ENCODE measurements at regions not wholly inside any gene's neighbourhood (a gene's known extent, or its start where the extent isn't known, plus 50 kb on each side); places are given as distances from the start of the nearest gene placed in this dataset.
"Not testable (repeated sequence)": the region's sequence is repeated elsewhere in the genome, so short reads cannot be mapped to it uniquely, and the experiment has no call there.

DNA sequence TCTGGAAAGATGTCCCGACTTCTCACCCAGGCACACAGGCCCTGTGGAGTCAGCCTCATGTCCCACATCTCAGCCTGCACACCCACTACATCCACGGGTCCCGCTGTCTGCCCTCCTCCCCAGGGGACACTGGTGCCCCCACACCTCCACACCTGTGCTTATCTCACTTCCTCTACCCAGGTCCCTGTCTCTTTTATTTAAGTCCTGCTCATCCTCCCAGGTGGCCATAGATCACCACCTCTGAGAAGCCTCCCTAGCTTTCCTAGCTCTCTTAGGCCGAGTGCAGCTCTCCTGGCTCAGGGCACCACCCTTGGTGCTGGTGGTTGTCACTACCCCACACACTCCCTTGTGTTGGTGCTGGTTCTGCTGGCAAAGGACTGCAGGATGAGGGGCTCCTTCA lies 143.6 kb upstream of the PITX1 start:
- no peak for DNase-seq

GRCh38 chr5:135176991-135177390 lies 143.0 kb upstream of the PITX1 start:
- no peak for DNase-seq

GRCh38 chr5:135174315-135175096 lies 140.5 kb upstream of the PITX1 start:
- DNase-seq = no peak

GRCh38 chr5:135173662-135174290 lies 139.7 kb upstream of the PITX1 start:
- no peak for DNase-seq

- DNase-seq = no peak
These were observed 138.7 kb upstream of the PITX1 start for GRCh38 chr5:135172718-135173117.

- DNase-seq = no peak
These were observed 137.3 kb upstream of the PITX1 start for GRCh38 chr5:135171336-135171735.

- DNase-seq = no peak
These were observed 136.5 kb upstream of the PITX1 start for GRCh38 chr5:135170500-135170899.

GRCh38 chr5:135169753-135170152 lies 135.7 kb upstream of the PITX1 start:
- no peak for DNase-seq

DNA sequence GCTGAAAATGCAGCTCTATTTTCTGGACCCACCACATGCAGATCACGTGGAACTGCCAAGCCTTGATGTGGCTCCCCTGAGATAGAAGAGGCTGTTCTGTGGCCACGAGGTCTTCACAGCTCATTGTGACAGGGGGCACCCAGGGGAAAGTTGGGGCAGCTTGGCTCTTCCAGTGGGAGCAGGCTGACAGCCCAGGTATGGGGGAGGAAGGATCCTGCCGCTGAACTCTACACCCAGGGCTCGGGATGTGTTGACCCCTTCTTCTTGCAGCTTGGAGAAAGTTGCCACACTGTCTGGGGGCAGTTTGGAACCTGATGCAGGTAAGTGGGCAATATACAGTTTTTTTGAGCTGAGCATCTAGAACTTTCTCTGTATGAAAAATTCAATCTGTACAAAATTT lies 133.6 kb upstream of the PITX1 start:
- DNase-seq = no peak

GRCh38 chr5:135164873-135165614 lies 131.0 kb upstream of the PITX1 start:
- not testable (repeated sequence) for DNase-seq

GRCh38 chr5:135163964-135164363 lies 129.9 kb upstream of the PITX1 start:
- no peak for DNase-seq

GRCh38 chr5:135163391-135163790 lies 129.4 kb upstream of the PITX1 start:
- no peak for DNase-seq

DNA sequence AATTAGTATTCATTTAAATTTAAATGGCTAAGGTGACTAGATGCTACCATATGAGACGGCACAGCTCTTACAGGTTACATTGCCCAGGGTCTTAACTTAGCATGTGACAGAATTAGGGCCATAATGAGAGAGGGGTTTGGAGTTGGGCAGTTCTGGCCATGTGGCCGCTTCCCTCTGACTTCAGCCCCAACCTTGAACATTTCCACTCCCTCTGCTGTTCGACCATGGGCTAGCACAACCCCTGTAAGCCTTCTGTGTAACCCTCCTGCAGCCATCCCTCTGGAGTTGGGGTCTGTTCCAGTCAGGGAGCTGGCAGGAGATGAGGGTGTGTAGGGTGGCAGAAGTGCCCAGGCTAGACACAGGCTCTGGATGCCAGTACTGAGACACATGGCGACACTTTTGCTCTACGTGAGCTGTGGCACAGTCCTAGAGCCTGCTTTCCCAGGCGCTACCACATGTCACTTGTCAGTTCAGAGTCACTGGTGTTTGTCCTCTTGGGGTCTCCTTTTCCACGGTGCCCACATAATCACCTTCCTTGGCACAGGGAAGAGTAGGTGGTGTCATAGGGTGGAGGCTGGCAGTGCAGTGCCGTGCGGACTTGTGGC lies 128.7 kb upstream of the PITX1 start:
- DNase-seq = no peak

- no peak for DNase-seq
These were observed 127.2 kb upstream of the PITX1 start for GRCh38 chr5:135161221-135161620.

DNA sequence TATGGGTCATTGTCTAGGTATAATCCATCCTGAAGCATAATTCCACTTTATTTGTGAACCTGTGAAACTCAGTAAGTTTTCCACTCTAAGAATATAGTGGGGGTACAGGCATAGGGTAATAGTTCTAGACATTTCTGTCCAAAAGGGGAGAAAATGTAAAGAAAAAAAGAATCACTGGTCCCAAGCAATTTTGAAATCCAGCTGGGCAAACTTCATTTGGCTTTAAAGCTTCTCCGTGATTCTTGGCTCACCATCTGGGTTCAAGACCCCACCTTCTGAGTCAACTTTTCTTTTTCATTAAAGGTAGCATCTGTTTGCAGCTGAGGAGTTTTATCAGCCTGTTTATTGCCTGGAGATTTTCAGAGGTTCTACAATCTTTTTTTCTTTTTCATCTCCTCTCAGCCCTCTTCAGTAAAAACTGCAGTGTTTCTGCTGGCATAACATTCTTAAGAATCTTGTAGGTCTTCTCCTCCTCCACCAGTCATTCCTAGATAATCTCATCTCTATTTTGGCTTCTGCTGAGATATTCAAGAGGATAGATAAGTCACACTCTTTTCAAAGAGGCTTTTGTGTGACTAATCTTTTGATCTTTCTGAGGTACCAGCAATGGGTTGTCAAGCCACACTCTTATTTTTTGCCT lies 126.1 kb upstream of the PITX1 start:
- no peak for DNase-seq

DNA sequence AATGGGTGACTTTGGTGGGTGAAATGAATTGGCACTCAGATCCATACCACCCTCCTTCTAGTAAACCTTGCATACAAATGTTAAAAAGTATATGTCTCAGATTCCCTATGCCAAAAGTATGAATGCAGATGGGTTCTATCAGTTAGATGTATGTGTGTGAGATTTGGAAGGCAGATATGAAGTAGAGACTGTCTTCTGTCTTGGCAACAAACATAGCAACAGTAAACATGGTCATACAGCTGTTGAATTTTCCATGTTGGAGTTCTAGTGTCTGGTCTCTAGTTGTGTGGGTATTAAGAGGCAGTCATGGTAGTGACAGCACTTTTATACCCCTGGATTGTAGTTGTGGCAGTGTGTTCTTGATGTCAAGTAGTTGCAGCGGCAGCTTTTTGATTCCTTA lies 125.6 kb upstream of the PITX1 start:
- DNase-seq = no peak

- DNase-seq = no peak
These were observed 125.0 kb upstream of the PITX1 start for GRCh38 chr5:135158982-135159381.

GRCh38 chr5:135158314-135158697 lies 124.3 kb upstream of the PITX1 start:
- DNase-seq = no peak

GRCh38 chr5:135157421-135158313 lies 123.6 kb upstream of the PITX1 start:
- DNase-seq = no peak

GRCh38 chr5:135156715-135157404 lies 122.8 kb upstream of the PITX1 start:
- DNase-seq = no peak

GRCh38 chr5:135156337-135156714 lies 122.3 kb upstream of the PITX1 start:
- DNase-seq = no peak

All from CD4-positive, alpha-beta T cell treated with Interleukin-4 for 1 hour (primary cell).